Gastroesophageal sphincter (tissue), 4 donors: ENCODE measurements at regions not wholly inside any gene's neighbourhood (a gene's known extent, or its start where the extent isn't known, plus 50 kb on each side); places are given as distances from the start of the nearest gene placed in this dataset.

Source experiments
- ATAC-seq: fragments of 150-250 bp; one replicate; pipeline ENCODE4 v1.9.1; 2016; ENCODE audit warnings: mild to moderate bottlenecking, moderate library complexity
- H3K27ac ChIP-seq, 4 donors: fragments of 200-600 bp; sonication (generic) in 3 of 4; 1 replicate in 3 of 4; 2 replicates in 1 of 4; pipeline ENCODE4 v1.5.1; 2016 to 2019
- H3K27me3 ChIP-seq: fragments of 200-600 bp; sonication (generic); one replicate; pipeline ENCODE4 v1.5.1; 2019
- H3K36me3 ChIP-seq, 2 donors: fragments of 200-600 bp; sonication (generic); one replicate each; pipeline ENCODE4 v1.5.1; 2019; ENCODE audit warnings: control low read depth in 1 of 2
- H3K4me1 ChIP-seq, 3 donors: fragments of 200-600 bp; sonication (generic); 1 replicate in 2 of 3; 2 replicates in 1 of 3; pipeline ENCODE4 v1.5.1; 2016 to 2019; ENCODE audit warnings: control low read depth in 2 of 3
- H3K4me3 ChIP-seq, 2 donors: fragments of 200-600 bp; sonication (generic); one replicate each; pipeline ENCODE4 v1.5.1; 2019; ENCODE audit warnings: mild to moderate bottlenecking in 1 of 2, moderate library complexity in 1 of 2
- H3K9me3 ChIP-seq, 3 donors: fragments of 200-600 bp; sonication (generic); one replicate each; pipeline ENCODE4 v1.5.1; 2017 to 2019; ENCODE audit warnings: control low read depth in 2 of 3
- CTCF ChIP-seq, 4 experiments: fragments of 200-600 bp in 2 of 4; fragments of 450-650 bp in 2 of 4; sonication (generic) in 1 of 4; IDR thresholded peaks; one replicate each; pipeline ENCODE4 v1.5.1; 2017 to 2019; ENCODE audit warnings: antibody characterized with exemption in 4 of 4, mild to moderate bottlenecking in 2 of 4, moderate library complexity in 2 of 4
- EP300 ChIP-seq: sonication (generic); formaldehyde crosslinking; IDR thresholded peaks from one replicate; pipeline ENCODE4 v1.6.1; 2017; ENCODE audit warnings: antibody characterized with exemption, mild to moderate bottlenecking
- POLR2A ChIP-seq, 2 donors: fragments of 450-650 bp; IDR thresholded peaks; one replicate each; pipeline ENCODE4 v1.6.1; 2017; ENCODE audit warnings: antibody characterized with exemption in 2 of 2, mild to moderate bottlenecking in 2 of 2, moderate library complexity in 1 of 2
- POLR2AphosphoS5 ChIP-seq: sonication (generic); formaldehyde crosslinking; IDR thresholded peaks from one replicate; pipeline ENCODE4 v1.6.1; 2017; ENCODE audit warnings: antibody characterized with exemption
- WGBS, 2 donors: methylation state at CpG; one replicate each; pipeline ENCODE4 v1.1.5; 2018; ENCODE audit warnings: low coverage in 1 of 2; 5-methylcytosine and 5-hydroxymethylcytosine counted together

- H3K9me3 ChIP-seq, result no peaks in the 10 kb centered on the region
Observed at GRCh38 chr17:70618641-70619040, 449.3 kb downstream of the KCNJ2 start.

GRCh38 chr17:70621566-70621965 is 452.2 kb downstream of the KCNJ2 start:
- Histone ChIP-seq H3K27me3 (no peaks in the 10 kb centered on the region), H3K9me3 (no peaks in the 10 kb centered on the region), H3K36me3 (no peaks in the 10 kb centered on the region), H3K4me3 (no peak overlapping the region), H3K27ac (no peak overlapping the region), H3K4me1 (no peaks in the 10 kb centered on the region)
- ATAC-seq, result no peak
- TF ChIP-seq POLR2A (IDR thresholded peaks at IDR 0.05) (no peak), EP300 (no peak), CTCF (IDR thresholded peaks at IDR 0.05) (no peak), POLR2AphosphoS5 (no peak)
- 17 to 25% methylated on average over 4 to 5 of the region's 5 CpGs for WGBS, 2 donors

More at GRCh38 chr17:70618641-70619040, 449.3 kb downstream of the KCNJ2 start:
- 59 to 72% methylated on average over 4 of the region's 4 CpGs for WGBS, 2 donors
- Histone ChIP-seq H3K4me3 (no peak overlapping the region), H3K36me3 (no peaks in the 10 kb centered on the region), H3K27ac (no peak overlapping the region), H3K27me3 (no peaks in the 10 kb centered on the region), H3K4me1 (no peaks in the 10 kb centered on the region)
- TF ChIP-seq POLR2A (IDR thresholded peaks at IDR 0.05) (no peak), POLR2AphosphoS5 (no peak), EP300 (no peak), CTCF (IDR thresholded peaks at IDR 0.05) (no peak)
- ATAC-seq, result no peak

- H3K4me3 ChIP-seq, result no peak overlapping the region
- no peaks in the 10 kb centered on the region for H3K4me1 ChIP-seq
- TF ChIP-seq POLR2A (IDR thresholded peaks at IDR 0.05), result no peak
- TF ChIP-seq CTCF (IDR thresholded peaks at IDR 0.05), result peak in 1 of 4 experiments; percentile 33
- no peak for TF ChIP-seq POLR2AphosphoS5
- TF ChIP-seq EP300, result no peak
- H3K9me3 ChIP-seq, result no peaks in the 10 kb centered on the region
- H3K27ac ChIP-seq, result no peak overlapping the region
- no peak for ATAC-seq
- H3K36me3 ChIP-seq, result no peaks in the 10 kb centered on the region
- H3K27me3 ChIP-seq, result no peaks in the 10 kb centered on the region
- 42 to 44% methylated on average over 6 to 12 of the region's 12 CpGs for WGBS, 2 donors
Observed at GRCh38 chr17:70622368-70623260, 453.3 kb downstream of the KCNJ2 start.

GRCh38 chr17:70624211-70624610 is 454.9 kb downstream of the KCNJ2 start:
- no peaks in the 10 kb centered on the region for H3K27me3 ChIP-seq
- H3K4me3 ChIP-seq, result no peak overlapping the region
- no peak for TF ChIP-seq CTCF (IDR thresholded peaks at IDR 0.05)
- TF ChIP-seq POLR2AphosphoS5, result no peak
- TF ChIP-seq POLR2A (IDR thresholded peaks at IDR 0.05), result no peak
- no peak for TF ChIP-seq EP300
- H3K27ac ChIP-seq, result no peak overlapping the region
- no peak for ATAC-seq
- H3K9me3 ChIP-seq, result no peaks in the 10 kb centered on the region
- H3K4me1 ChIP-seq, result no peaks in the 10 kb centered on the region
- H3K36me3 ChIP-seq, result no peaks in the 10 kb centered on the region

GRCh38 chr17:70629902-70630301 is 460.6 kb downstream of the KCNJ2 start:
- H3K27ac ChIP-seq, result no peak overlapping the region
- WGBS, 2 donors, result 15 to 32% methylated on average over 4 of the region's 4 CpGs
- H3K9me3 ChIP-seq, result no peaks in the 10 kb centered on the region
- no peaks in the 10 kb centered on the region for H3K4me1 ChIP-seq
- no peak for TF ChIP-seq POLR2A (IDR thresholded peaks at IDR 0.05)
- TF ChIP-seq EP300, result no peak
- TF ChIP-seq CTCF (IDR thresholded peaks at IDR 0.05), result no peak
- no peak for TF ChIP-seq POLR2AphosphoS5
- H3K4me3 ChIP-seq, result no peak overlapping the region
- no peak for ATAC-seq
- peaks cover 5% of the 10 kb centered on the region for H3K27me3 ChIP-seq
- no peaks in the 10 kb centered on the region for H3K36me3 ChIP-seq
